ENCODE measurements at regions not wholly inside any gene's neighbourhood (a gene's known extent, or its start where the extent isn't known, plus 50 kb on each side); places are given as distances from the start of the nearest gene placed in this dataset.
"Not testable (repeated sequence)": the region's sequence is repeated elsewhere in the genome, so short reads cannot be mapped to it uniquely, and the experiment has no call there.

GRCh38 chr19:5253406-5254110 lies 87.1 kb downstream of the PTPRS start:
- Mint-ChIP-seq H3K36me3 (ENCODE audit: low read depth) (peaks cover 2% of the 10 kb centered on the region), H3K4me3 (ENCODE audit: low read depth) (no peak overlapping the region), H3K27me3 (ENCODE audit: low read depth) (no peaks in the 10 kb centered on the region), H3K27ac (no peak overlapping the region), H3K4me1 (ENCODE audit: low read depth) (no peaks in the 10 kb centered on the region), H3K9me3 (peaks cover 24% of the 10 kb centered on the region)
- intact Hi-C loops (cut with micrococcal nuclease) = no loop called here
- no peak for DNase-seq (ENCODE audit: low spot score)

- Mint-ChIP-seq H3K27me3 (ENCODE audit: low read depth) (no peaks in the 10 kb centered on the region), H3K4me3 (ENCODE audit: low read depth) (no peak overlapping the region), H3K36me3 (ENCODE audit: low read depth) (peaks cover 2% of the 10 kb centered on the region), H3K4me1 (ENCODE audit: low read depth) (peaks cover 2% of the 10 kb centered on the region), H3K9me3 (peaks cover 24% of the 10 kb centered on the region), H3K27ac (no peak overlapping the region)
- intact Hi-C loops (cut with micrococcal nuclease) = no loop called here
- DNase-seq (ENCODE audit: low spot score) = no peak
Observed at GRCh38 chr19:5251096-5252065, 89.2 kb downstream of the PTPRS start.

- intact Hi-C loops (cut with micrococcal nuclease) = no loop called here
- no peak for DNase-seq (ENCODE audit: low spot score)
- H3K36me3 Mint-ChIP-seq (ENCODE audit: low read depth) = peaks cover 1% of the 10 kb centered on the region
- no peak overlapping the region for H3K27ac Mint-ChIP-seq
- H3K4me1 Mint-ChIP-seq (ENCODE audit: low read depth) = peaks cover 2% of the 10 kb centered on the region
- H3K27me3 Mint-ChIP-seq (ENCODE audit: low read depth) = no peaks in the 10 kb centered on the region
- no peak overlapping the region for H3K4me3 Mint-ChIP-seq (ENCODE audit: low read depth)
- H3K9me3 Mint-ChIP-seq = peaks cover 12% of the 10 kb centered on the region
Observed at GRCh38 chr19:5250127-5250659, 90.4 kb downstream of the PTPRS start.

GRCh38 chr19:5249526-5249925 lies 91.1 kb downstream of the PTPRS start:
- no peaks in the 10 kb centered on the region for H3K36me3 Mint-ChIP-seq (ENCODE audit: low read depth)
- H3K27ac Mint-ChIP-seq = no peak overlapping the region
- no peak overlapping the region for H3K4me3 Mint-ChIP-seq (ENCODE audit: low read depth)
- intact Hi-C loops (cut with micrococcal nuclease) = no loop called here
- no peak for DNase-seq (ENCODE audit: low spot score)
- H3K27me3 Mint-ChIP-seq (ENCODE audit: low read depth) = no peaks in the 10 kb centered on the region
- peaks cover 6% of the 10 kb centered on the region for H3K9me3 Mint-ChIP-seq
- H3K4me1 Mint-ChIP-seq (ENCODE audit: low read depth) = peaks cover 2% of the 10 kb centered on the region

- no peak overlapping the region for H3K27ac Mint-ChIP-seq
- H3K4me1 Mint-ChIP-seq (ENCODE audit: low read depth) = peaks cover 2% of the 10 kb centered on the region
- no peaks in the 10 kb centered on the region for H3K27me3 Mint-ChIP-seq (ENCODE audit: low read depth)
- intact Hi-C loops (cut with micrococcal nuclease) = no loop called here
- no peak for DNase-seq (ENCODE audit: low spot score)
- H3K36me3 Mint-ChIP-seq (ENCODE audit: low read depth) = no peaks in the 10 kb centered on the region
- H3K9me3 Mint-ChIP-seq = no peaks in the 10 kb centered on the region
- H3K4me3 Mint-ChIP-seq (ENCODE audit: low read depth) = no peak overlapping the region
Observed at GRCh38 chr19:5247957-5248705, 92.5 kb downstream of the PTPRS start.

- no peaks in the 10 kb centered on the region for H3K36me3 Mint-ChIP-seq (ENCODE audit: low read depth)
- intact Hi-C loops (cut with micrococcal nuclease) = no loop called here
- H3K27me3 Mint-ChIP-seq (ENCODE audit: low read depth) = no peaks in the 10 kb centered on the region
- H3K4me3 Mint-ChIP-seq (ENCODE audit: low read depth) = no peak overlapping the region
- H3K9me3 Mint-ChIP-seq = no peaks in the 10 kb centered on the region
- no peak for DNase-seq (ENCODE audit: low spot score)
- no peak overlapping the region for H3K27ac Mint-ChIP-seq
- H3K4me1 Mint-ChIP-seq (ENCODE audit: low read depth) = peaks cover 2% of the 10 kb centered on the region
Observed at GRCh38 chr19:5246554-5247155, 94.0 kb downstream of the PTPRS start.

GRCh38 chr19:5245631-5246553 lies 94.7 kb downstream of the PTPRS start:
- no peaks in the 10 kb centered on the region for H3K9me3 Mint-ChIP-seq
- H3K27me3 Mint-ChIP-seq (ENCODE audit: low read depth) = no peaks in the 10 kb centered on the region
- no peak overlapping the region for H3K4me3 Mint-ChIP-seq (ENCODE audit: low read depth)
- no peak for DNase-seq (ENCODE audit: low spot score)
- H3K27ac Mint-ChIP-seq = no peak overlapping the region
- peaks cover 2% of the 10 kb centered on the region for H3K4me1 Mint-ChIP-seq (ENCODE audit: low read depth)
- intact Hi-C loops (cut with micrococcal nuclease) = no loop called here
- H3K36me3 Mint-ChIP-seq (ENCODE audit: low read depth) = no peaks in the 10 kb centered on the region

GRCh38 chr19:5244351-5244750 lies 96.3 kb downstream of the PTPRS start:
- intact Hi-C loops (cut with micrococcal nuclease) = no loop called here
- Mint-ChIP-seq H3K4me3 (ENCODE audit: low read depth) (no peak overlapping the region), H3K27me3 (ENCODE audit: low read depth) (no peaks in the 10 kb centered on the region), H3K4me1 (ENCODE audit: low read depth) (peaks cover 2% of the 10 kb centered on the region), H3K36me3 (ENCODE audit: low read depth) (no peaks in the 10 kb centered on the region), H3K9me3 (no peaks in the 10 kb centered on the region), H3K27ac (no peak overlapping the region)
- no peak for DNase-seq (ENCODE audit: low spot score)

GRCh38 chr19:5243878-5244277 lies 96.7 kb downstream of the PTPRS start:
- no peaks in the 10 kb centered on the region for H3K9me3 Mint-ChIP-seq

GRCh38 chr19:5241896-5242295 lies 98.7 kb downstream of the PTPRS start:
- H3K4me1 Mint-ChIP-seq (ENCODE audit: low read depth); H3K9me3 Mint-ChIP-seq; H3K27me3 Mint-ChIP-seq (ENCODE audit: low read depth); H3K27ac Mint-ChIP-seq; H3K4me3 Mint-ChIP-seq (ENCODE audit: low read depth); H3K36me3 Mint-ChIP-seq (ENCODE audit: low read depth); intact Hi-C loops (cut with micrococcal nuclease); DNase-seq (ENCODE audit: low spot score): not testable (repeated sequence)

More at GRCh38 chr19:5243878-5244277, 96.7 kb downstream of the PTPRS start:
- H3K27me3 Mint-ChIP-seq (ENCODE audit: low read depth) = no peaks in the 10 kb centered on the region
- H3K27ac Mint-ChIP-seq = no peak overlapping the region
- H3K36me3 Mint-ChIP-seq (ENCODE audit: low read depth) = no peaks in the 10 kb centered on the region
- H3K4me3 Mint-ChIP-seq (ENCODE audit: low read depth) = no peak overlapping the region
- intact Hi-C loops (cut with micrococcal nuclease) = no loop called here
- no peak for DNase-seq (ENCODE audit: low spot score)
- peaks cover 2% of the 10 kb centered on the region for H3K4me1 Mint-ChIP-seq (ENCODE audit: low read depth)

- intact Hi-C loops (cut with micrococcal nuclease) = no loop called here
- H3K4me1 Mint-ChIP-seq (ENCODE audit: low read depth) = no peaks in the 10 kb centered on the region
- no peak overlapping the region for H3K4me3 Mint-ChIP-seq (ENCODE audit: low read depth)
- H3K36me3 Mint-ChIP-seq (ENCODE audit: low read depth) = no peaks in the 10 kb centered on the region
- no peaks in the 10 kb centered on the region for H3K27me3 Mint-ChIP-seq (ENCODE audit: low read depth)
- no peaks in the 10 kb centered on the region for H3K9me3 Mint-ChIP-seq
- H3K27ac Mint-ChIP-seq = no peak overlapping the region
- DNase-seq (ENCODE audit: low spot score) = no peak
Observed at GRCh38 chr19:5240011-5240410, 100.6 kb downstream of the PTPRS start.
